WTC11 (cell line): ENCODE measurements at regions not wholly inside any gene's neighbourhood (a gene's known extent, or its start where the extent isn't known, plus 50 kb on each side); places are given as distances from the start of the nearest gene placed in this dataset.

Experiments
- ATAC-seq: fragments of 200-7000 bp; cut with Tn5 transposase; 2 replicates; pipeline ENCODE4 v1.10.0; 2021; ENCODE audit warnings: mild to moderate bottlenecking, moderate library complexity
- CTCF ChIA-PET: fragments of 300-600 bp; sonication (Branson Sonifier 250); formaldehyde crosslinking; loops from one replicate; lab custom pipeline; 2021; ENCODE audit warnings: antibody characterized with exemption; lab: Charles Lee
- POLR2A ChIA-PET: fragments of 350-600 bp; sonication (Branson Sonifier 250); formaldehyde crosslinking; loops from one replicate; lab custom pipeline; 2021; ENCODE audit warnings: antibody characterized with exemption; lab: Charles Lee
- DNase-seq: peaks from one replicate; pipeline ENCODE4 v3.0.0; 2021; ENCODE audit warnings: low spot score
- H3K27ac Mint-ChIP-seq: 2 replicates; pipeline ENCODE4 v1.8.0; 2021; ENCODE audit warnings: mixed read lengths
- H3K27me3 Mint-ChIP-seq: 2 replicates; pipeline ENCODE4 v1.8.0; 2021; ENCODE audit warnings: low read depth, mild to moderate bottlenecking, moderate library complexity, mixed read lengths
- H3K36me3 Mint-ChIP-seq: 2 replicates; pipeline ENCODE4 v1.8.0; 2021; ENCODE audit warnings: mixed read lengths
- H3K4me1 Mint-ChIP-seq: 2 replicates; pipeline ENCODE4 v1.8.0; 2022; ENCODE audit warnings: mixed read lengths
- H3K4me3 Mint-ChIP-seq: 2 replicates; pipeline ENCODE4 v1.8.0; 2021; ENCODE audit warnings: mild to moderate bottlenecking, moderate library complexity, mixed read lengths
- H3K9me3 Mint-ChIP-seq: 2 replicates; pipeline ENCODE4 v1.8.0; 2021; ENCODE audit warnings: mixed read lengths
- ATF3 ChIP-seq: sonication (generic); formaldehyde crosslinking; conservative IDR thresholded peaks from 2 replicates; pipeline ENCODE4 v1.8.1; 2022; ENCODE audit warnings: mild to moderate bottlenecking, missing genetic modification reagents
- ATF6 ChIP-seq: sonication (generic); formaldehyde crosslinking; IDR thresholded peaks from 2 replicates; pipeline ENCODE4 v1.8.1; 2023; ENCODE audit warnings: mild to moderate bottlenecking, missing genetic modification reagents
- CREB1 ChIP-seq: sonication (generic); formaldehyde crosslinking; IDR thresholded peaks from 2 replicates; pipeline ENCODE4 v1.8.0; 2023; ENCODE audit warnings: mild to moderate bottlenecking, missing genetic modification reagents
- E2F5 ChIP-seq: sonication (generic); formaldehyde crosslinking; IDR thresholded peaks from 2 replicates; pipeline ENCODE4 v1.8.1; 2022; ENCODE audit warnings: mild to moderate bottlenecking, moderate library complexity, missing genetic modification reagents
- ELF4 ChIP-seq: sonication (generic); formaldehyde crosslinking; IDR thresholded peaks from 2 replicates; pipeline ENCODE4 v1.8.1; 2022; ENCODE audit warnings: low read depth, mild to moderate bottlenecking, moderate library complexity, missing genetic modification reagents
- KAT7 ChIP-seq: sonication (generic); formaldehyde crosslinking; IDR thresholded peaks from 2 replicates; pipeline ENCODE4 v1.8.1; 2023; ENCODE audit warnings: missing genetic modification reagents, mild to moderate bottlenecking, borderline replicate concordance
- NFYB ChIP-seq: sonication (generic); formaldehyde crosslinking; conservative IDR thresholded peaks from 2 replicates; pipeline ENCODE4 v1.8.0; 2022; ENCODE audit warnings: low read depth, missing genetic modification reagents
- NR1H2 ChIP-seq: sonication (generic); formaldehyde crosslinking; IDR thresholded peaks from 2 replicates; pipeline ENCODE4 v1.9.0; 2021; ENCODE audit warnings: mild to moderate bottlenecking, moderate library complexity, missing genetic modification reagents
- NR2C2 ChIP-seq: sonication (generic); formaldehyde crosslinking; IDR thresholded peaks from 2 replicates; pipeline ENCODE4 v1.8.0; 2022; ENCODE audit warnings: mild to moderate bottlenecking, missing genetic modification reagents
- OVOL2 ChIP-seq: fragments of 250-450 bp; sonication (Bioruptor Pico); IDR thresholded peaks from 2 replicates; pipeline ENCODE4 v1.9.0; 2021; ENCODE audit warnings: mild to moderate bottlenecking, borderline replicate concordance
- PRDM15 ChIP-seq: sonication (generic); formaldehyde crosslinking; IDR thresholded peaks from 2 replicates; pipeline ENCODE4 v1.8.0; 2022; ENCODE audit warnings: missing genetic modification reagents
- PREB ChIP-seq: sonication (generic); formaldehyde crosslinking; IDR thresholded peaks from 2 replicates; pipeline ENCODE4 v1.8.1; 2022; ENCODE audit warnings: mild to moderate bottlenecking, missing genetic modification reagents, moderate library complexity, borderline replicate concordance
- ZNF138 ChIP-seq: sonication (generic); formaldehyde crosslinking; conservative IDR thresholded peaks from 2 replicates; pipeline ENCODE4 v1.8.1; 2022; ENCODE audit warnings: mild to moderate bottlenecking, moderate library complexity, missing genetic modification reagents
- ZNF281 ChIP-seq: sonication (generic); formaldehyde crosslinking; IDR thresholded peaks from 2 replicates; pipeline ENCODE4 v1.8.0; 2023; ENCODE audit warnings: mild to moderate bottlenecking, missing genetic modification reagents
- ZNF317 ChIP-seq: sonication (generic); formaldehyde crosslinking; IDR thresholded peaks from 2 replicates; pipeline ENCODE4 v1.8.1; 2023; ENCODE audit warnings: low read depth, mild to moderate bottlenecking, moderate library complexity, missing genetic modification reagents, borderline replicate concordance
- ZNF532 ChIP-seq: fragments of 250-450 bp; sonication (Bioruptor Pico); IDR thresholded peaks from 2 replicates; pipeline ENCODE4 v1.9.0; 2021; ENCODE audit warnings: mild to moderate bottlenecking, borderline replicate concordance
- ZNF671 ChIP-seq: fragments of 250-450 bp; sonication (Bioruptor Pico); IDR thresholded peaks from 2 replicates; pipeline ENCODE4 v1.8.0; 2021; ENCODE audit warnings: mild to moderate bottlenecking

- DNase-seq, result no peak
- TF ChIP-seq PRDM15 (no peak), ZNF671 (CRISPR knock-in tag) (no peak), ZNF317 (CRISPR knock-in tag) (no peak), NFYB (no peak), ATF3 (CRISPR knock-in tag) (no peak), ELF4 (no peak), ZNF532 (CRISPR knock-in tag) (no peak), OVOL2 (CRISPR knock-in tag) (no peak)
- TF ChIP-seq, all 79 proteins: peak for 0
- Mint-ChIP-seq H3K9me3 (peaks cover 19% of the 10 kb centered on the region), H3K4me3 (no peak overlapping the region), H3K36me3 (peaks cover 2% of the 10 kb centered on the region; the same call in 1 of the 2 replicates), H3K4me1 (no peaks in the 10 kb centered on the region), H3K27ac (no peak overlapping the region), H3K27me3 (no peaks in the 10 kb centered on the region)
- no peak for ATAC-seq
- POLR2A ChIA-PET, result no interaction called here
- CTCF ChIA-PET, result no interaction called here
Observed at GRCh38 chr6:105522626-105523322, 119.9 kb upstream of the PREP start.

GRCh38 chr6:105519954-105520353 lies 117.1 kb upstream of the PREP start:
- Mint-ChIP-seq H3K4me3 (no peak overlapping the region), H3K4me1 (peaks cover 7% of the 10 kb centered on the region), H3K36me3 (peaks cover 2% of the 10 kb centered on the region; the same call in 1 of the 2 replicates), H3K27ac (no peak overlapping the region), H3K27me3 (no peaks in the 10 kb centered on the region; the same call in 1 of the 2 replicates), H3K9me3 (peaks cover 17% of the 10 kb centered on the region)
- CTCF ChIA-PET, result no interaction called here
- POLR2A ChIA-PET, result interaction anchor here (0.5 to 0.6 kb wide), 2 partner anchors 90 to 466 kb away, joined by 3 to 4 read pairs; no protein-coding TSS in a partner anchor
- ATAC-seq (no peak), DNase-seq (no peak)
- TF ChIP-seq PREB (CRISPR knock-in tag), result no peak
- TF ChIP-seq ZNF138 (CRISPR knock-in tag), result no peak
- TF ChIP-seq CREB1, result no peak
- no peak for TF ChIP-seq ATF6 (CRISPR knock-in tag)
- no peak for TF ChIP-seq ZNF671 (CRISPR knock-in tag)
- TF ChIP-seq NR2C2 (CRISPR knock-in tag), result no peak
- no peak for TF ChIP-seq NR1H2 (CRISPR knock-in tag)
- no peak for TF ChIP-seq ZNF281 (CRISPR knock-in tag)
- TF ChIP-seq KAT7 (CRISPR knock-in tag), result no peak
- TF ChIP-seq E2F5 (CRISPR knock-in tag), result no peak
